GM18868 (cell line): ENCODE measurements at regions not wholly inside any gene's neighbourhood (a gene's known extent, or its start where the extent isn't known, plus 50 kb on each side); places are given as distances from the start of the nearest gene placed in this dataset.
"Not testable (repeated sequence)": the region's sequence is repeated elsewhere in the genome, so short reads cannot be mapped to it uniquely, and the experiment has no call there.

Experiments
- ATAC-seq: cut with Tn5 transposase; IDR thresholded peaks from one replicate; pipeline ENCODE4 v1.9.1; 2021; ENCODE audit warnings: mild to moderate bottlenecking, moderate library complexity; ENCODE audit not compliant: unreplicated experiment

DNA sequence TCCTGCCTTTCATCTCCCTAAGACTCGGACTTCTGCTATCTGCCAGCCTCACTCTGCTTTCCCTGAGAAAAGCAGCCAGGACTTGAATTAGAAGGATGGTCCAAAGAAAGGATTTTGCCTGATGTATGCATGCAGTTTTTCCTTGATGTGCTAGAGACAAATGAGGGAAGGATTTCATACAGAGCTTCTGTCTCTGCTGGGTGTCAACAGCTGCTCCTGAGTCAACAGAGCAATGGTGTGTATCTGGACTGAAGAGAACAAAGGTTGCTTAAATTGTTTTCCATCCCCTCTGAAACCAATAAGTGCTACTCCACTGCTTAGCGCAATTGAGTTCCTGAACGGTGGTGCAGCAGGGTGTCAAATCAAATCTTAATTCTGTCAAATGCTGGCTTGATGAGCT, 680.6 kb upstream of the C16orf82 start:
- ATAC-seq, result no peak

DNA sequence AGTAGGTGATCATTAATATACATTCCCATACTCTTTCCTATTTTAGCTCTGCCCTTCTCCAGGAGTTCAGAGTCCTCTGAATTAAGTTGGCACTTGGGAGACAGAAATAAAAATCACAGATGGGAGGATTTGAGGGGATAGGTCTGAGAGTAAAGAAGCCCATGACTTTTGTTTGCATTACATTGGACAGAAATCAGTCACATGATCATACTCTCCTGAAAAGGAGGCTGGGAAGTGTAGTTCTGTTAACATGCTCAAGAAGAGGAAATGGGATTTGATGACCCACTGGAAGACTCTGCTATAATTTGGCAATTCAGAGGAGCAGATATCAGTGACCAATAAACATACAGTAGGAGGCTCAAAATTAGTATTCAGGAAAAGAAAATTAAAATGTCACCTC, 674.9 kb upstream of the C16orf82 start:
- no peak for ATAC-seq

DNA sequence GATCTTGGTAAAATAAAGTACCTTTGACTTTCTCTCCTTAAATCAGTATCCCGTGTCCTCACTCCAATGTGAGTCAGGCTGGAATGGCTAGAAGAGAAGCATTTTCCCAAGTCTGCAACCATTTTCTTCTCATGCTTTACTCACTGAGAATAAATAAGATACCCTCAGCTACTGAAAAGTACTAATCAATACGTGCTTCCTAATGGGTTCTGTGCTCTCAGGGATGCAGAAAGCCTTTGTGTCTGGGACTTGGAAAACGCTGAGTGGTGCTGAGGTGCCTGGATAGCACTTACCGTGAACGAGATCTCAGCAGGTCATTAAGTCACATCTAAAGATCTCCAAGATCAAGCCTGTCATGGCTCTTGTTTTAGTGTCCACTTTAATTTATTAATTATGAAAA, 672.3 kb upstream of the C16orf82 start:
- ATAC-seq, result no peak

DNA sequence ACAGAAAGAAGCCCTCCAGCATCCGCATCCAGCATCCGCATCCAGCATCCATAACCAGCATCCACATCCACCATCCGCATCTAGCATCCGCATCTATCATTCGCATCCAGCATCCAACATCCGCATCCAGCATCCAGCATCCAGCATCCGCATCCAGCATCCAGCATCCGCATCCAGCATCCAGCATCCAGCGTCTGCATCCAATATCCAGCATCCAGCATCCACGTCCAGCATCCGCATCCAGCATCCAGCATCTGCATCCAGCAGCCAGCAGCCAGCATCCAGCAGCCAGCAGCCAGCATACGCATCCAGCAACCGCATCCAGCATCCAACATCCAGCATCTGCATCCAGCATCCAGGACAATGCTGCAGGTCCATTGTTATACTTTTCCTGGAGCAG, 671.0 kb upstream of the C16orf82 start:
- no peak for ATAC-seq

DNA sequence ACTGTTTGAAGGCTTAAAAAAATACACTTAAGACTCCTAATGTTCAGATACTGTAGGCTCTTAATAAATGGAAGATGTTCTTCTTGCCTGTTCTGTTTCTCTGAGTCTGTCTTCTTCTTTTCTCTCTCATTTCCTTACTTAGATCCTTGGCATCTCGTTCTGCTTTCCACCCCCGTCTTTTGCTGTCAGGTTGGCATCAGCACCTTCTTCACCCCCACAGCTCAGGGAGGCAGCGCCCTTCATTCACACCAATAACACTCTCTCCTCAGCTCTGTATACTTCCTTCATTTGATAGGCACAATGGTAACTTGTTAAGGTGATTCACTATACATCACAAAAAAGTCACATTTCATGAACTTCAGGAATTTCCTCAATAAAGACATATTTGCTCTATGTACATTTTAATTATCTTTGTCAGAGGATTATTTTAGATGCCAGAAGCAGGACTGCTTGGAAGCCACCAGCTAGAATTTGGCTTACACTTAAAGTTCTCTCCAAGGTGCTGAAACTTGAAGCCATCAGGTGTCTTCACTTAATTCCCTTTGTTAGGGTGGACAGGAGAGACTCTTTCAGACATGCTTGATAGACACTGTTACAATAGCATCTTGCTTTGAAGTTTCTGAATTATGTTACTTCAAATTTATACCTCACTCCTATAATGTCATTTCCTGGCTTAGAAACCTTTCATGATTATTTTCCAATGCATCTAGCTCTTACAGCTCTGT, 670.1 kb upstream of the C16orf82 start:
- no peak for ATAC-seq

DNA sequence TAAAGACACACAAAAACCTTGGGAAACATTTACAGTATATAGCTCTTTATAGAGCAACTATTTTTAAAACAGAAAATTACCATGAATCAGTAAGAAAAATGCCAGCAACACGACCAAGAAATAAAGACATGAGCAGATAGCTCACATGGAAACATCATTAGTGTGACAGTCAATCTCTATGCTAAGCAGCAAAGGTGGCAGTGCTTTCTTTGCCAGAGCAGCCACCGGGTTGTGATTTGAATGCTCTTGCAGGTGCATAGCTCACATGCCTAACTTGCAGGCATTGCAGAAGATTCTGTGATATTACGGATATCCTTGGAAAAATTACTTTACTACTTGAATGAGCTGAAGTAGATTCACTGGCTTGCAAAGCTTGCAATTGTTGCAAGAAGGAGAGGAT, 652.9 kb upstream of the C16orf82 start:
- ATAC-seq, result no peak

DNA sequence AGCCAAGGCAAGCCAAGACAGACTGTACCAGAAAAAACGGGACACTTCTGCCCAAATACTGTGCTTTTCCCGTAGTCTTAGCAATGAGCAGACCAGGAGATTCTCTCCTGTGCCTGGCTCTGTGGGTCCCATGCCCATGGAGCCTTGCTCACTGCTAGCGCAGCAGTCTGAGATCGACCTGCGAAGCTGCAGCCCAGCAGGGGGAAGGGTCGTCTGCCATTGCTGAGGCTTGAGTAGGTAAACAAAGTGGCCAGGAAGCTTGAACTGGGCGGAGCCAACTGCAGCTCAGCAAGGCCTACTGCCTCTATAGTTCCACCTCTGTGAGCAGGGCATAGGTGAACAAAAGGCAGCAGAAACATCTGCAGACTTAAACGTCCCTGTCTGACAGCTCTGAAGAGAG, 647.3 kb upstream of the C16orf82 start:
- not testable (repeated sequence) for ATAC-seq

DNA sequence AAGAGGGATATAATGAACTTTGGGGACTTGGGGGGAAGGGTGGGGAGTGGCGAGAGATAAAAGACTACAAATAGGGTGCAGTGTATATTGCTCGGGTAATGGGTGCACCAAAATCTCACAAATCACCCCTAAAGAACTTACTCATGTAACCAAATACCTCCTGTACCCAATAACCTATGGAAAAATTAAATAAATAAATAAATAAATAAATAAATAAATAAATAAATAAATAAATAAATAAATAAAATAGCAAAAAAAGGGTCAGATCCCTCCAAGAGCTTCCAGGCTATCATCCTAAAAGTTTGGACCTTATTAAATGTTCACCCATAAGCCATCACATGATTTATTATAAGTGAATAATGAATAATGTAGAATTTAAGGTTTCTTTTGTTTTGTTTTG, 636.1 kb upstream of the C16orf82 start:
- no peak for ATAC-seq

DNA sequence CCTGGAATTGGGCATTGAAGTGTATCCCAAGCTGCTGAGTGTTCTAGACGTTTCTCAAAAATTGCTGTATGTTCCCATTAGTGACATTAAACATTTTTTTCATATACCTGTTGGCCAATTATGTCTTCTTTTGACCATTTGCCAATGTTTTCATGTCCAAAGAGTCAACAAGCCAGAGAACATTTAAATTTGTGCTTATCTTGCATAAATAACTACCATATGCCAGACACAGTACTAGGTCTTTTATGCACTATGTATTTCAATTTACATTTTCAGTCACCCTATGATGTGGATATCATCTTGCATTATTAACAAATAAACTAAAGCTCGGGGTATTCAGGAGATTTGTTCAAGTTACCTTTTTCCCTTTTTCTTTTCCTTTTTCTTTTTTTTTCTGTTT, 632.9 kb upstream of the C16orf82 start:
- ATAC-seq, result no peak

DNA sequence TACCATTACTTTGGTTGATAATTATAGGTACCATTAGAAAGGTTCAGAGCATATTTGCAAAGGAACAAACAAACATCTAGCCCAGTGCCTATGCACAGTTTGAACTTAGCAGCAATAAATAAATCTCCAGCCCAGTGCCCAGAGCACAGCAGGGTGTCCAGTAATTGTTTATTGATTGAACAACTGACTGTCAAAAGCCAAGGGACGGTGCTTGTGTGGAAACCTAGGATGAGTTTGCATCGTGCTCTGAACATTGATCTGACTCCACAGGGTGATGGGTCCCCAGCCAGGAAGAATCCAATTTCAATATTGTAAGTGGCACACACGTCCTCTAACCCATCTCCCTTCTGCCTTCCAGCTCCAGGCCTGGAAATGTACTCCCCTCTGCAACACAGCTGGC, 625.5 kb upstream of the C16orf82 start:
- no peak for ATAC-seq

DNA sequence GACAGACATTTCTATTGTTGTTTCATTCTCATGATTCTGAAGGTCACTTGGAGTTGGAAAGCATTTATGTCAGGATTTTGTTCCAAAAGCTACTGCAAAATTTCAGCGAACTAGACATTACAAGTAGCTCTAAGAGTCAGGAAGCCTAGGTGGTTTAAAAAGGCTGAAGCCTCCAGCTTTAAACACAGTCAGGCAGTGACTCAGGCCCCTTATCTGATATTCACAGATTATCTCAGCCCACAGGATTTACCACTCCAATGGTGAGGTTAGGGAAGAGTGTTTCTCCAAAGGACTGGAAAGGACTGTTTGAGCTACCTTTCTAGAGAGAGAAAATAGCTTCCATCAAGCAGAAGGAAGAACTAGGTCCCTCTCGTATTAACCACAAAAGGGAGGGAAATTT, 624.4 kb upstream of the C16orf82 start:
- ATAC-seq, result no peak

DNA sequence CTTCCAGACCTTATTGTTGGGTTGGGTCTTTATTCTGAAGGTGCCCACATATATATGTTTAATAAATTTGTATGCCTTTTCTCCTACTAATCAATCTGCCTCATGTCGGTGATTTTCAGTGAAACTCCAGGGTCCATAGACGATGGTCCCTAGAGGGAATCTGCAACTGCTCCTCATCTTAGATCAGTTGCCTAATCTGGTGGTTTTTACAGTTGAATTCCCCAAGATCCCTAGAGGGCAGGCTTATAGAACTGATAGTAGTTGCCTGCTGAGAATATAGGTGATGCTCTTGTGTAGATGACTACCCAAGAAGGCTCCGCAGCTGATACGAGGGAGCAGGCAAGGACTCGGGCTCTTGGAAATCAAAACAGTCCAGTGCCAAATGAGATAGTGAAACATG, 619.2 kb upstream of the C16orf82 start:
- ATAC-seq, result no peak

DNA sequence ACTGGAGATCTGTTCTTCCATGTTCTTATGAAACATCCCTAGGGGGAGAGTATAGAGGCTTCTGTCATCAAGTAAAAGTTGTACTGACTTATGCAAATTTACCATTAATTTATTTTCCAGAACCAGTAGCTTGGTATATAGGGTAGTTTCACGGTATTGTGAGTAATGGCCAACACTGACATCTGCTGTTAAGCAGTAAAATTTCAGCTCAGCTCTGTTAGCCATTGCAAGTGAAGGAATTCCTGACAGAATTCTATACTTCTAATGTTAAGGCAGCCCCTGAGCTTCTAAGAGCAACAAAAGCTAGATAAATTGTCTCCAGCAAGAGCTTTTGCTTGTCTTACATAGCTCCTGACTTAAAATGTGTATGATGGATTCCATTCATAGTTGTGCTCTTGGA, 613.5 kb upstream of the C16orf82 start:
- ATAC-seq, result no peak

DNA sequence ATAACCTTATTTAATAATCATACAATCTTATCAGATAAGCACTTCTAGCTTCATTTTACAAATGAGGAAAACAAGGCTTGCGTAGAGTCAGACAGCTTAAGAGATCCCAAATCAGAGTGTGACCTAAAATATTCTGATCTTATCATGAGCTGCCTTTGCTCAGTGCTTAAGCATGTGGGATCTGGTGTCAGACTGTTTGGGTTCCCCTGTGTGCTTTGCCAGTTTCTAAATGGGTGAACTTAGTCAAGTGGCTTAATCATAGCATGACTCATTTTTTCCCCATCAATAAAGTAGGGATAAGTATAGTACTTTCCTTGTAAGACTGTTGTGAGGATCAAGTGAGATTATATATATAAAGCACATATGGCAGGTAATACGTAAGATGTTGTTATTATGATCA, 612.6 kb upstream of the C16orf82 start:
- ATAC-seq, result no peak

DNA sequence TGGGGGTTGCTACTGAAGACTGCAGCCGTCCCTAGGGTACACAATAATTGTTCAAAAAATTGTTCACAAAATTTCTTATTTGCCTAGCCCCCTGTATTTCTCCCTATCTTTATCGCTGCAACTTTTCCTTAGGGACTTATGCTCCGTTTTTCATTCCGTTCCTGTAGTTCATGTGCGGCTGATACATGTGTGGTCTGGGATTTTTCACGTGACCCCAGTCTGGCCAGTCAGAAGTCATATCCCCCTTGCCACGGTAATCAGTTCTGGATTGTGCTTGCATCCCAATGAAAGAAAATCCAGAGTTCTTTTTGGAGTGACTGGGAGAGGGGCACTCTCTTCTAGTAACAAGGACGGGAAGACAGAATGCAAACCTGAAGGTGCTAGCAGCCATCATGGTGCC, 610.7 kb upstream of the C16orf82 start:
- no peak for ATAC-seq

DNA sequence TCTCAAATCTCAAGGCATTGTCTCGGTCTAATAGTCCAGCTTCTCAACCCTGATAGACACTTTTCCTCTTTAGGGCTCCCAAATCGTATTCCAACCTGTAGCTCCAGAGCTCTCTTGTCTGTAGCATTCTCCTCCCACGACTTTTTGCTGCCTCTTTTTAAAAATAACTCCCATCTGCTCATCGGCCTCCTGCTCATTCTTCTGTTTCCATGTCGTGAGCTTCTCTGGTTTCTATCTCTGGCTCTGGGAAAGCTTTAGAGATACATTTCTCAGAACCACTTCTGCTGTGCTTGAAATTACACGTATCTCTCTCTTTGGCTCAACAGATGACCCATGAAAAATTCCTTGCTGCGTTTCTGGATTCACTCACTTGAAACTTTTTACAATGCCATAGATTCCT, 609.6 kb upstream of the C16orf82 start:
- ATAC-seq, result no peak

DNA sequence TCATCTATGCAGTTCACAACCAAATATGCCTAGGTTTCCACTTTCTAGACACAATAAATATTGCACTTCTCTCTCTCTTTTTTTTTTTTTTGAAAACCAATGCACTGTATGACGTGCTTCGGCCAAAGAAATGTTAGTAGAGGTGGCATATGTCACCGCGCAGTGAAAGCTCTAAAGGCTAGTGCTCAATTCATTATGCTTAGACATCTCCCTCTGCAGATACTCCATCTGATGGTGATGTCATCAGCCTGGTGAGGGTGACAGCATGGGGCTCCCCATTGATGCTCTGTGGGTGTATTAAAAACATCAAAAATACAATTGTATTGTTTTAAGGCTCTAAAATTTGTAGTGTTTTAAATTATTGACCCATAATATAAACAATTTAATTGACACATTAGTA, 608.8 kb upstream of the C16orf82 start:
- no peak for ATAC-seq

DNA sequence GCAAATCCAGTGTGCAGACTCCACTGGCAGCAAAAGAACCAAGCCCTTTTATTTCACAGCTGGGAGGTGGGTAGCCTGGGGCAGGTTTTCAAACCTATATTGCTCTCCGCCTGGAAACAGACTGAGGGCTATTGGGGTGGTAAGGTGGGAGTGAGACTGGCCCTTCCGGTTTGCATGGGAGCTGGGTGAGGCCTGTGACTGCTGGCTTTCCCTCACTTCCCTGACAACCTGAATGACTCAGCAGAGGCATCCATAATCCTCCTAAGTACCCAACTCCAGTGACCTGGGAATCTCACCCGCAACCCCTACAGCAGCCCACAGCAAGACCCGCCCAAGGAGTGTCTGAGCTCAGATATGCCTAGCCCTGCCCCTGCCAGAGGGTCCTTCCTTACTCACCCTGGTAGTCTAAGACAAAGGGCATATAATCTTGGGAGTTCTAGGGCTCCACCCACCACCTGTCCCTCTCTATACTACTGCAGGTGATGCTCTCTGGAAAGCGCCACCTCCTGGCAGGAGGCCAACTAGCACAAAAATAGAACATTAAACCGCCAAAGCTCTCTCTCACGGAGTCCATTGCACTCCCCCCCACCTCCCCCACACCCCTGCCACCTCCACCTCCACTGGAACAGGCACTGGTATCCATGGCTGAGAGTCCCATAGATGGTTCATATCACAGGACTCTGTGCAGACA, 602.0 kb upstream of the C16orf82 start:
- ATAC-seq, result no peak

DNA sequence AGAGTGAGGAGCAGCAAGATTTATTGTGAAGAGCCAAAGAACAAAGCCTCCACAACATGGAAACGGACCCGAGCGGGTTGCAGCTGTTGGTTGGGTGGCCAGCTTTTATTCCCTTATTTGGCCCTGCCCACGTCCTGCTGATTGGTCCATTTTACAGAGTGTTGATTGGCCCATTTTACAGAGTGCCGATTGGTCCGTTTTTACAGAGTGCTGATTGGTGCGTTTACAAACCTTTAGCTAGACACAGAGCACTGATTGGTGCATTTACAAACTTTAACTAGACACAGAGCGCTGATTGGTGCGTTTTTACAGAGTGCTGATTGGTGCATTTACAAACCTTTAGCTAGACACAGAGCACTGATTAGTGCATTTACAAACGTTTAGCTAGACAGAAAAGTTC, 592.3 kb upstream of the C16orf82 start:
- not testable (repeated sequence) for ATAC-seq

DNA sequence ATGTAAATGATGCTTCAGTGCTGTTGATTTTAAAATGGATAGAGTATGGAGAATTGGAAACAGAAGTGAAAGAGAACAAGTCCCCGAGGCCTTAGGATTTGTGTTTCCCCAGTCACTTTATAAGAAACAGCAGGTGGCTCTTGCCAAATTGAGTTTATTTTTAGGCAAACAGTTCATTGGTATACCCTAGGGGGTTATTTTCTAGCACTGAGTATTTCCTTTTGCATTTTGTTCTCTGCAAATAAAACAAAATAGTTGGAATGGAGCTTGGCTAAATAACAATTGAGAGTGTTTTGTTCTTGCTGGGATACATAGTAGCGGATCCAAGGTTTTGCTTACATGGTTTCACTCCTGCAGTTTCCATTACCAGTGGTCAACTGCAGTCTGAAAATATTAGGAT, 591.1 kb upstream of the C16orf82 start:
- ATAC-seq, result no peak

DNA sequence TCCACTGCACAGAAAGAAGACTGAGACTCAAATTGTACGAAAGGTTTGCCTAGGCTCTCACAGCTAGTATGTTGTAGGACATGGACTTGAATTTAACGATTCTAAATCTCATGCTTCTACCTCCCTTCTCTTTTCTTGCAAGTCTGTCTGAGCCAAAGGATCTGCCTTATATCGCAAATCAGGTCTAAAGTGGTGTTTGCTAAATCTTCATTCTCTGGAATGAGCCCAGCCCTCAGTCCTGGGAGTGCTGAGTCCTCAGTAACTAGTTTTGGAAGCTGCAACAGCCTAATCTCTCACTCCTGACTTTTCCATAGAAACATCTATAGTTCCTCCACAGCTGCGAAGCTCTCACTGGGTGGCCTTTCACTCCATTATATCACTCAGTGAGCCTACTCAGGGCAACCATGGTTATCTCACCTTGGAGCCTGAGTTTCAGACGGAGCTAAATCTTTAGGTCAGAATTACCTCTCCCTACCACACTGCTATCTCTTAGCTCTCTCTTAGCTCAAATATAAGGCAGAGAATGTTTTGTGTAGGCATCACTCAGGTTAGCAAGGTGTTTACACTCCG, 575.5 kb upstream of the C16orf82 start:
- ATAC-seq, result no peak

DNA sequence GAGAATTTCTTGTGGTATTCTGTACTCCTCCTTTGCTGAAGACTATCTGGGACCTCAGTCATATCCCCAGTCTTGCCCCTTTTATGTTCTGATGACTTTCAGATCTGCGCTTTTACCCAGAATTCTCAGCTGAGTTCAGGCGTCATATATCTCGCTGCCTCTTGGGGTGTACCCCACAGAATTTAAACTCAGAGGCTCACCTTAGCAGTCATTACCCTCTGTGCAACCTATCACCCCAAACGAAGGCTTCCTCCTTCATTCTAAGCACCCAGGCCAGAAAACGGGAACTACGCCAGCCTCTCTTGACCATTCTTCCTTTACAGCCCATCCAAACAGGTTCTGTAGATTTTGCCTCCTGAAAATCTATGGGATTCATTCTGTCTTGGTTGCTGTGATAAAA, 574.8 kb upstream of the C16orf82 start:
- no peak for ATAC-seq

DNA sequence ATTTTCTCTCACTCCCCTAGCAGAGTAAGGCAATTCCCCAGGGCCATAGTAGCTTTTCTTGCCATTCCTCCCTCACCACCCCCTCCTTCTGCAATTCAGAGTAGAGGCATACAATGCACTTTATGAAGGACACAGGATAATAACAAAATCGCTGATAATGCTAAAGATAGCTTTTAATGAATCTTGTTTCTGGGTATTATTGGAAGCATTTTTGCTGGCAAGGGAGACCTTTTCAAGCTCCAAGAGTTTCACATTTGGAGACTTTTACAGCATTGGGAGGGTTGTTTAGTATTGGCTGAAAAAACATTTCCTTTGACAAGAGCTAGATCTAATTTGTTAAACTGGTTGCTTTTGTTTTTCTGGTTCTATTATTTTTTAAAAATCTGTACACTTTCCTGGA, 573.0 kb upstream of the C16orf82 start:
- ATAC-seq, result no peak
